H1 (cell line): ENCODE measurements at regions not wholly inside any gene's neighbourhood (a gene's known extent, or its start where the extent isn't known, plus 50 kb on each side); places are given as distances from the start of the nearest gene placed in this dataset.

Source experiments
- CTCF ChIA-PET: fragments of 300-600 bp; sonication (Branson Sonifier 250); formaldehyde crosslinking; loops from one replicate; lab custom pipeline; 2021; ENCODE audit not compliant: partially characterized antibody; lab: Charles Lee
- POLR2A ChIA-PET: fragments of 300-600 bp; sonication (Branson Sonifier 250); formaldehyde crosslinking; loops from one replicate; lab custom pipeline; 2021; ENCODE audit warnings: inconsistent platforms; ENCODE audit not compliant: partially characterized antibody; lab: Charles Lee
- DNase-seq, 2 experiments: peaks; one replicate each; pipeline versions ENCODE4 v3.0.0 to v3.0.0-alpha.2; 2010 to 2022; ENCODE audit warnings: low spot score in 2 of 2, low read depth in 1 of 2, mixed read lengths in 1 of 2
- FAIRE-seq: peaks from 2 replicates; lab custom pipeline; 2011; peaks lifted over from hg19 to GRCh38; lab: Jason Lieb, UNC
- H2AFZ ChIP-seq: 2 replicates; pipeline ENCODE4 v1.8.1; 2012; ENCODE audit warnings: low read length, inconsistent platforms
- H2AK5ac ChIP-seq: 2 replicates; pipeline ENCODE4 v1.6.1; 2013; ENCODE audit warnings: low read depth, low read length
- H2BK120ac ChIP-seq: replicated peaks from 2 replicates; pipeline ENCODE3; 2013; ENCODE audit warnings: low read depth, low read length, inconsistent platforms
- H2BK12ac ChIP-seq: 2 replicates; pipeline ENCODE4 v1.6.1; 2013; ENCODE audit warnings: low read depth, low read length
- H2BK15ac ChIP-seq: 2 replicates; pipeline ENCODE4 v1.6.1; 2013; ENCODE audit warnings: low read length
- H2BK20ac ChIP-seq: 2 replicates; pipeline ENCODE4 v1.6.1; 2013; ENCODE audit warnings: low read length
- H2BK5ac ChIP-seq: 2 replicates; pipeline ENCODE4 v1.6.1; 2013; ENCODE audit warnings: low read depth, low read length
- H3K14ac ChIP-seq: 2 replicates; pipeline ENCODE4 v1.6.1; 2013; ENCODE audit warnings: inconsistent platforms; ENCODE audit not compliant: insufficient read length
- H3K18ac ChIP-seq: 2 replicates; pipeline ENCODE4 v1.6.1; 2013; ENCODE audit warnings: low read length; ENCODE audit errors: extremely low read depth
- H3K23ac ChIP-seq: 2 replicates; pipeline ENCODE4 v1.6.1; 2013; ENCODE audit warnings: inconsistent platforms; ENCODE audit not compliant: insufficient read length
- H3K23me2 ChIP-seq: 2 replicates; pipeline ENCODE4 v1.6.1; 2013; ENCODE audit warnings: low read depth, low read length
- H3K27ac ChIP-seq: 2 replicates; pipeline ENCODE4 v1.6.1; 2011; ENCODE audit warnings: low read depth, low read length, inconsistent platforms
- H3K27me3 ChIP-seq, 4 experiments: replicated peaks in 1 of 4; 1 replicate in 1 of 4; 2 replicates in 3 of 4; pipeline versions ENCODE4 v1.6.1 to v1.8.1; 2011 to 2013; ENCODE audit warnings: low read length in 3 of 4, mild to moderate bottlenecking in 3 of 4, inconsistent platforms in 2 of 4, mixed read lengths in 2 of 4, moderate library complexity in 1 of 4; ENCODE audit not compliant: control insufficient read depth in 3 of 4, insufficient read depth in 3 of 4; ENCODE audit errors: extremely low read depth in 1 of 4
- H3K36me3 ChIP-seq, 4 experiments: 2 replicates each; pipeline versions ENCODE4 v1.6.1 to v1.8.1; 2011 to 2013; ENCODE audit warnings: mild to moderate bottlenecking in 4 of 4, low read length in 3 of 4, moderate library complexity in 2 of 4, control low read depth in 1 of 4, inconsistent platforms in 1 of 4; ENCODE audit not compliant: insufficient read depth in 4 of 4, control insufficient read depth in 2 of 4
- H3K4ac ChIP-seq: replicated peaks from 2 replicates; pipeline ENCODE3; 2013; ENCODE audit warnings: low read length, low read depth, mixed read lengths, inconsistent platforms; ENCODE audit not compliant: insufficient read length
- H3K4me1 ChIP-seq, 4 experiments: replicated peaks in 1 of 4; 1 replicate in 1 of 4; 2 replicates in 3 of 4; pipeline versions ENCODE4 v1.6.1 to v1.8.1; 2011 to 2013; ENCODE audit warnings: low read length in 3 of 4, inconsistent platforms in 2 of 4, mixed read lengths in 1 of 4; ENCODE audit not compliant: insufficient read depth in 4 of 4, control insufficient read depth in 3 of 4
- H3K4me2 ChIP-seq, 2 experiments: 2 replicates each; pipeline versions ENCODE4 v1.6.1 to v1.8.1; 2011 to 2013; ENCODE audit warnings: low read depth in 2 of 2, low read length in 2 of 2, control low read depth in 1 of 2, inconsistent platforms in 1 of 2, mild to moderate bottlenecking in 1 of 2; ENCODE audit not compliant: insufficient read depth in 1 of 2
- H3K4me3 ChIP-seq, 4 experiments: fragments of 200-600, 300-600 bp in 1 of 4; sonication (generic), shearing (Covaris generic), sonication (Bioruptor Twin) in 1 of 4; 2 replicates each; pipeline versions ENCODE4 v1.5.1 to v1.8.1; 2011 to 2016; ENCODE audit warnings: low read length in 4 of 4, low read depth in 3 of 4, control low read depth in 2 of 4, inconsistent platforms in 2 of 4, mild to moderate bottlenecking in 2 of 4, mixed read lengths in 1 of 4, moderate library complexity in 1 of 4; ENCODE audit not compliant: insufficient read depth in 2 of 4; ENCODE audit errors: extremely low read depth in 1 of 4
- H3K56ac ChIP-seq: replicated peaks from 2 replicates; pipeline ENCODE3; 2013; ENCODE audit warnings: low read depth, mild to moderate bottlenecking, mixed read lengths, low read length, inconsistent platforms; ENCODE audit not compliant: insufficient read length
- H3K79me1 ChIP-seq: 2 replicates; pipeline ENCODE4 v1.6.1; 2013; ENCODE audit warnings: low read depth, low read length, control low read depth
- H3K79me2 ChIP-seq, 2 experiments: 2 replicates each; pipeline versions ENCODE4 v1.6.1 to v1.8.1; 2012 to 2013; ENCODE audit warnings: low read length in 2 of 2, mild to moderate bottlenecking in 2 of 2, inconsistent platforms in 1 of 2; ENCODE audit not compliant: insufficient read depth in 2 of 2, control insufficient read depth in 1 of 2
- H3K9ac ChIP-seq, 4 experiments: replicated peaks in 1 of 4; 1 replicate in 1 of 4; 2 replicates in 3 of 4; pipeline versions ENCODE4 v1.6.1 to v1.8.1; 2011 to 2013; ENCODE audit warnings: low read depth in 3 of 4, low read length in 3 of 4, control low read depth in 2 of 4, mild to moderate bottlenecking in 2 of 4, moderate library complexity in 2 of 4, inconsistent platforms in 1 of 4; ENCODE audit errors: extremely low read depth in 1 of 4
- H3K9me3 ChIP-seq, 2 experiments: 2 replicates each; pipeline versions ENCODE4 v1.6.1 to v1.8.1; 2012 to 2013; ENCODE audit warnings: mild to moderate bottlenecking in 2 of 2, moderate library complexity in 2 of 2, control low read depth in 1 of 2, inconsistent platforms in 1 of 2, low read depth in 1 of 2, low read length in 1 of 2, mixed read lengths in 1 of 2; ENCODE audit not compliant: insufficient read depth in 2 of 2
- H4K20me1 ChIP-seq, 2 experiments: replicated peaks in 1 of 2; 2 replicates each; pipeline versions ENCODE3 to v1.8.1; 2011 to 2013; ENCODE audit warnings: inconsistent platforms in 2 of 2, low read length in 2 of 2, mild to moderate bottlenecking in 1 of 2; ENCODE audit not compliant: insufficient read depth in 2 of 2, control insufficient read depth in 1 of 2
- H4K5ac ChIP-seq: 2 replicates; pipeline ENCODE4 v1.6.1; 2013; ENCODE audit warnings: low read length, low read depth, mixed read lengths, inconsistent platforms; ENCODE audit not compliant: insufficient read length
- H4K8ac ChIP-seq: 2 replicates; pipeline ENCODE4 v1.8.0; 2013; ENCODE audit warnings: mild to moderate bottlenecking, moderate library complexity, low read length, inconsistent platforms; ENCODE audit not compliant: insufficient read depth; ENCODE audit errors: extremely low read depth
- H4K91ac ChIP-seq: replicated peaks from 2 replicates; pipeline ENCODE3; 2013; ENCODE audit warnings: low read length, mixed read lengths, inconsistent platforms; ENCODE audit not compliant: insufficient read length
- BCL11A ChIP-seq, 2 experiments: IDR thresholded peaks; one replicate each; pipeline ENCODE4 v1.6.1; 2011; ENCODE audit warnings: low read depth in 2 of 2, low read length in 2 of 2, mild to moderate bottlenecking in 2 of 2
- CBX8 ChIP-seq: fragments of 300-800, 300-1000 bp; sonication (generic); IDR thresholded peaks from 2 replicates; pipeline ENCODE4 v1.7.1; 2016; ENCODE audit warnings: low read depth, low read length, borderline replicate concordance
- EP300 ChIP-seq, 2 experiments: IDR thresholded peaks; 1 replicate in 1 of 2; 2 replicates in 1 of 2; pipeline ENCODE4 v1.6.1; 2011 to 2012; ENCODE audit warnings: low read depth in 2 of 2, low read length in 2 of 2, mild to moderate bottlenecking in 2 of 2, borderline replicate concordance in 1 of 2, inconsistent platforms in 1 of 2, moderate library complexity in 1 of 2
- HDAC2 ChIP-seq, 2 experiments: fragments of 300-600 bp in 1 of 2; sonication (generic) in 1 of 2; IDR thresholded peaks; 2 replicates each; pipeline ENCODE4 v1.6.1; 2011 to 2012; ENCODE audit warnings: low read depth in 2 of 2, low read length in 2 of 2, mild to moderate bottlenecking in 2 of 2, moderate library complexity in 2 of 2, borderline replicate concordance in 1 of 2, inconsistent platforms in 1 of 2
- JUND ChIP-seq: IDR thresholded peaks from 2 replicates; pipeline ENCODE4 v1.6.1; 2011; ENCODE audit warnings: mild to moderate bottlenecking, improper control_type of control experiment, low read length
- POU5F1 ChIP-seq: IDR thresholded peaks from 2 replicates; pipeline ENCODE4 v1.6.1; 2011; ENCODE audit warnings: low read depth, mild to moderate bottlenecking, low read length, moderate library complexity
- SAP30 ChIP-seq: fragments of 300-600 bp; sonication (generic); IDR thresholded peaks from 2 replicates; pipeline ENCODE4 v1.7.1; 2012; ENCODE audit warnings: low read length, moderate library complexity, mild to moderate bottlenecking, inconsistent platforms; ENCODE audit not compliant: insufficient read depth, insufficient replicate concordance
- SP1 ChIP-seq: IDR thresholded peaks from 2 replicates; pipeline ENCODE4 v1.6.1; 2011; ENCODE audit warnings: low read depth, low read length
- TCF12 ChIP-seq: IDR thresholded peaks from 2 replicates; pipeline ENCODE4 v1.6.1; 2011; ENCODE audit warnings: low read depth, mild to moderate bottlenecking, low read length
- WGBS, 2 experiments: shearing (Covaris generic) in 1 of 2; methylation state at CpG; one replicate each; pipeline versions ENCODE4 v1.1.6 to v1.1.7; 2013 to 2015; ENCODE audit warnings: low lambda C conversion rate in 2 of 2, mixed read lengths in 2 of 2, inconsistent platforms in 1 of 2, low coverage in 1 of 2, missing lambda C conversion rate in 1 of 2; ENCODE audit not compliant: insufficient replicate concordance in 2 of 2, insufficient coverage in 1 of 2, insufficient read length in 1 of 2; ENCODE audit errors: extremely low coverage in 1 of 2, missing lambda C conversion rate in 1 of 2; 5-methylcytosine and 5-hydroxymethylcytosine counted together
- TF ChIP-seq, protein P1 (sequence below): IDR thresholded peaks from 2 replicates; pipeline ENCODE4 v1.6.1; 2011; ENCODE audit warnings: low read length, improper control_type of control experiment

DNA sequence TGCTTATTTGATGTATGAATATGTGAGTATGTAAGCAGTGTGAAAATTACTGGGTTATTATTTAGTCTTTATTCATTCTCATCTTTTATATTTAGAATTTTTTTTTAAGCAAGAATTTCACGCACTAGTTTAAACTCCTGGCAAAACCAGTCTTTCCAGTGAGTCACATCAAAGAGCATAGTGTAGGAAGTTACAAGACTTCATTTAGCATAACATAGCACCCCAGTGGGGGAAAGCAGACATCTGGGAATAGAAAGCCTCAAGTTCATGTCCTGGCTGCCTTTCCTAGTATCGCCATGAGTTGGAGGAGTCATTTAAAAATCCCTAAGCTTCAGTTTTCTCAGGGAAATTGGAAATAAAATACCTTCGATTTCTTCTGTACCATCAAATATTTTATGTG lies 408.3 kb downstream of the NUP35 start:
- no peak overlapping the region for H3K4ac ChIP-seq
- H3K27me3 ChIP-seq, result no peaks in the 10 kb centered on the region
- no peak overlapping the region for H4K91ac ChIP-seq
- no peak overlapping the region for H3K23ac ChIP-seq
- no peak overlapping the region for H2BK5ac ChIP-seq
- no peaks in the 10 kb centered on the region for H3K79me1 ChIP-seq
- ChIA-PET CTCF (interaction anchor here (0.7 to 0.9 kb wide), 3 partner anchors 8 to 235 kb away, joined by 3 read pairs; no protein-coding TSS in a partner anchor), POLR2A (interaction anchor here (1.9 kb wide), 1 partner anchor 10 kb away, joined by 5 read pairs; no protein-coding TSS in a partner anchor)
- H3K4me3 ChIP-seq, result peak overlapping the region in 1 of 4 experiments; percentile 48; a peak in 2 of 8 replicates
- 3% methylated on average over 3 of the region's 3 CpGs; no CpG with 5 or more reads in 1 of the 2 experiments for WGBS, 2 experiments
- H3K79me2 ChIP-seq, result no peaks in the 10 kb centered on the region
- peak overlapping the region; percentile 40 to 41; a peak in 2 of 4 replicates for H3K4me2 ChIP-seq
- peaks cover 0 to 32% (median 6%) of the 10 kb centered on the region in 4 experiments; a peak in 5 of 7 replicates for H3K4me1 ChIP-seq
- DNase-seq (no peak), FAIRE-seq (peak; percentile 83)
- no peak overlapping the region for H3K14ac ChIP-seq
- no peak overlapping the region for H2AK5ac ChIP-seq
- H3K56ac ChIP-seq, result no peak overlapping the region
- H2BK12ac ChIP-seq, result no peak overlapping the region
- H4K5ac ChIP-seq, result no peak overlapping the region
- no peak overlapping the region for H3K9ac ChIP-seq
- no peak overlapping the region for H3K27ac ChIP-seq
- no peaks in the 10 kb centered on the region for H3K23me2 ChIP-seq
- no peak overlapping the region for H3K18ac ChIP-seq
- H2AFZ ChIP-seq, result no peak overlapping the region
- no peak overlapping the region for H4K8ac ChIP-seq
- no peak overlapping the region for H2BK120ac ChIP-seq
- H2BK20ac ChIP-seq, result no peak overlapping the region
- no peak overlapping the region for H2BK15ac ChIP-seq
- H3K9me3 ChIP-seq, result no peaks in the 10 kb centered on the region
- no peaks in the 10 kb centered on the region for H4K20me1 ChIP-seq
- no peaks in the 10 kb centered on the region for H3K36me3 ChIP-seq
- no peak for TF ChIP-seq CBX8
- peak; percentile 96 for TF ChIP-seq TCF12
- peak; percentile 91; the same call in 1 of the 2 replicates for TF ChIP-seq POU5F1
- TF ChIP-seq JUND, result no peak; the same call in 1 of the 2 replicates
- peak; percentile 87 for TF ChIP-seq SP1
- peak in 1 of 2 experiments; percentile 97 for TF ChIP-seq BCL11A (IDR thresholded peaks at IDR 0.05; ENCODE audit: low read depth in 2 of 2, low read length in 2 of 2)
- TF ChIP-seq, protein P1, sequence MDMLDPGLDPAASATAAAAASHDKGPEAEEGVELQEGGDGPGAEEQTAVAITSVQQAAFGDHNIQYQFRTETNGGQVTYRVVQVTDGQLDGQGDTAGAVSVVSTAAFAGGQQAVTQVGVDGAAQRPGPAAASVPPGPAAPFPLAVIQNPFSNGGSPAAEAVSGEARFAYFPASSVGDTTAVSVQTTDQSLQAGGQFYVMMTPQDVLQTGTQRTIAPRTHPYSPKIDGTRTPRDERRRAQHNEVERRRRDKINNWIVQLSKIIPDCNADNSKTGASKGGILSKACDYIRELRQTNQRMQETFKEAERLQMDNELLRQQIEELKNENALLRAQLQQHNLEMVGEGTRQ, result no peak
- TF ChIP-seq EP300 (IDR thresholded peaks at IDR 0.05; ENCODE audit: borderline replicate concordance in 1 of 2, low read depth in 2 of 2, low read length in 2 of 2), result peak in 1 of 2 experiments; percentile 91; a peak in 1 of 3 replicates
- TF ChIP-seq HDAC2 (IDR thresholded peaks at IDR 0.05; ENCODE audit: borderline replicate concordance in 1 of 2, low read depth in 2 of 2, low read length in 2 of 2), result peak in 1 of 2 experiments; percentile 75; a peak in 1 of 4 replicates
- no peak for TF ChIP-seq SAP30
